ENCODE measurements at regions not wholly inside any gene's neighbourhood (a gene's known extent, or its start where the extent isn't known, plus 50 kb on each side); places are given as distances from the start of the nearest gene placed in this dataset.
"Not testable (repeated sequence)": the region's sequence is repeated elsewhere in the genome, so short reads cannot be mapped to it uniquely, and the experiment has no call there.

DNA sequence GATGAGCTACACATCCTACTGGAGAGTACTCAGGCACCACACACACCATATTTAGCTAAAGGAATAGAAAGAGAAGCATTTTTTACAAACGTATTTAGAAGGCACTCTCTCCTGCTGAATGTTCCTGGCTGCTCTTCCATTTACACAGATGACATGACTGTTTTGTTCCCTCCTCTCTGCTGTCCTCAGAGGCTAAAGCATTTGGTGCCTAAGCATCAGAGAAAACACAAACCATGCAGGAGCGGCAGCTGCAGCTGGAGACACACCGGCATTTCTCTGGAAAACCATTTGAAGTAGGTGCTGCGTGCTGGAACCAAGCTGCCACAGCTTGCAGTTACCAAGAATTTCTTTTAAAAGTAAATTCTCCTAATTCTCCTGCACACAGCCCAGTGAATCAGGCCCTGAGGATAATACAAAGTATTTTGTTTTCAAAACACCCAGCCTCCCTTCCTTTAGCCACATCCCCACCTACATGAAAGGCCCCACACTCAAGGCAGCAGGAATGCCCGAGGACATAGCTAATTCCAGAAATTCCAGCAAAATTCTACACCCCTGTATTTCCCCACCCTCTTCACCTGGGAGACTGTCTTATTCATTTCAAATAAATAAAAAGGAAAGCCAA, 488.9 kb upstream of the SOX11 start:
- DNase-seq = no peak

GRCh38 chr2:5206742-5207141, 485.4 kb upstream of the SOX11 start:
- not testable (repeated sequence) for DNase-seq

- DNase-seq = no peak
Observed at GRCh38 chr2:5215989-5216607, 476.1 kb upstream of the SOX11 start.

DNA sequence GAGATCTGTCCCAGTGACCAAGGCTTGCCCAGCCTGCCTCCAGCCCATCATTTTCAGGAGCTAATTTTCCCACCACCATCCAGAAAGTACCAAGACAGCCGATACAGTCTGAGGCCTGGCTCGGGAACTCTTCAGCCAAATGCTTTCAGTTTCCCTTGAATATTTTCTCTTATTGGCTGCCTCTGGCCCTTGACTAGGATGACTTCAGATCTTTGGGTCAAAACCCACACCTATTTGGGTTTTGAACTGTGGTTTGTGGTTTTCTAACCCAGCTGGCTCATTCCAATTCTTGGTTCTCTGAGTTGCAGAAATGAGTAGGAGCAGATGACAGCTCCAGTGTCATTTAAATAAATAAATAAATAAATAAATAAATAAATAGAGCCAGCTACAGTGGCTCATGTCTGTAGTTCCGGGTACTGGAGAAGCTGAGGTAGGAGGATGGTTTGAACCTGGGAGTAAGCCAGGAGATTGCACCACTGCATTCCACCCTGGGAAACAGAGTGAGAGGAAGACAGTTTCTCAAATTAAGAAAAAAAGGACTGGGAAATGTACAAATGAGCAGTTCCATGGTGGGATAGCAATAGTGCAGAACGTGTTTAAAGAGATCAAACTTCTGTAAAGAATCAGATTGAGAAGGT, 465.0 kb upstream of the SOX11 start:
- DNase-seq = no peak

DNA sequence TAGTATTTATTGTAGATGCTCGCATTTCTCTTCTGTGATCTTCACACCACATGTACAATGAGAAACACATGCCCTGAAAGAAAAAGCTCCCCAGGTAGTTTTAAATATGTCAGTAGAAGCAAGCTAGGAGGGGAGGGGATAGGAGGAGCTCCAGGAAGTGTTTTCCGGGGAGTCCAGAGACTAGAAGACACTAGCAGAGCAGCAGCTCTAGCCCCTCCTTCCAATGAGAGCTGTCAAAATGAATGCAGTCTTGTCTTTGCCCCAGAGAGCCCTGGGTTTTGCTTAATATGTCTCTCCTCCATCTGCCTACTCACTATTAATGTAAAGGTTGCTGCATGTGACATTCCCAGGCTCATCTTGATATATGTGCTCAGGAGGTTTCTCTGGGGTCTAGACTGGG, 462.6 kb upstream of the SOX11 start:
- DNase-seq = no peak

DNA sequence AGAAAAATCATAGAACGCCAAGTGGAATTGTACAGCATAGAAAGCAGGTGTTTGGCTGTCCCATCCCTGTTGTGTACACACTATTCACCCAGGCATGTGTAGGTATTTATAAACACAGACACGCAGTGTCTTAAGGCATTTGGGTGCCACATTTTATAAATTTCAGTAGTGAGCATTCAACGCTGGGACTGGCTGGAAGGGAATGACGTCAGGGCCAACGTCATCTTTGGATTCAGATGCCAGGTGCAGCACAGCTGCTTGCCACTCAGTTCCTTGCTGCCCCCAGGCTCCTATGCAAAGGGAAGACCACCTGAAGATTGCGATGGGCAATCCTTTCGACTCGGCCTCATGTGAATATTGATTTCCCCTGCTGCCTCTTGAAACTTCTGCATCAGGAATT, 461.7 kb upstream of the SOX11 start:
- no peak for DNase-seq

GRCh38 chr2:5230855-5231254, 461.3 kb upstream of the SOX11 start:
- DNase-seq = no peak

DNA sequence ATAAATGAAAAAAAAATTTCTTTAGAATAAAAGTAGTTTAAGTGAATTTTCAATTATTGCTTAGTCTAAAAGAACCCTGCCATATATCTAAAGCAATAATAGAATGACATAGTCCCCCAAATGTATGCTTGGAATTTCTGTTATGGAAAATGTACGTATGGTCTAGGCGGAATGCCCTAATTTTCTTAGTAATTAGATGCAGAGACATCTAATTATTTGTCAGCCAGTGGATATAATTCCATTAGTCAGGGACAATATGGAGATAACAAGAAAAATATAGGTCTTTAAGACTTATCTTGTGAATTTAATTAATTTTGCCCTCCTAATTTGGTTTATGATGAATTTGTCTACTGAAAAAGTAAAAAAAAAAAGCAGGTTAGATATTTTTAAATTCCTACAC, 460.9 kb upstream of the SOX11 start:
- no peak for DNase-seq

DNA sequence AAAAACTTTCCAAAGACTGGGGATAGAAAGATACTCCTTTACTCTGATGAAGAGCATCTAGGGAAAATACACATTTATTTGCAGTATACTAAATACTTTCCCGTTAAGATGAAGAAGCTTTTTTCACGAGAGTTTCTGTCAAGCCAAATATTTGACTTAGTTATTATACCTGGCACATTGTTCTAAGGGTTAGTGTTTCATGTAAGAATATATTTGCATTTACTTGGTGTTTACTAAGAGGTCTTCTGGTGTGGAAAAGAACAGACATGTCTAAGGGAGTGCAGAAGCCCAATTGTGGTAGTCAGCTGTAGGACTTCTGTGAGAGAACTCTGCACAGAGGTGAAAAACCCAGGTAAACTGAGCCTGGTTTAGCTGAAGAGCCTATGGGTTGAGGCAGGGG, 457.6 kb upstream of the SOX11 start:
- no peak for DNase-seq

GRCh38 chr2:5235701-5236100, 456.5 kb upstream of the SOX11 start:
- DNase-seq = no peak

GRCh38 chr2:5236249-5236648, 455.9 kb upstream of the SOX11 start:
- DNase-seq = no peak

DNA sequence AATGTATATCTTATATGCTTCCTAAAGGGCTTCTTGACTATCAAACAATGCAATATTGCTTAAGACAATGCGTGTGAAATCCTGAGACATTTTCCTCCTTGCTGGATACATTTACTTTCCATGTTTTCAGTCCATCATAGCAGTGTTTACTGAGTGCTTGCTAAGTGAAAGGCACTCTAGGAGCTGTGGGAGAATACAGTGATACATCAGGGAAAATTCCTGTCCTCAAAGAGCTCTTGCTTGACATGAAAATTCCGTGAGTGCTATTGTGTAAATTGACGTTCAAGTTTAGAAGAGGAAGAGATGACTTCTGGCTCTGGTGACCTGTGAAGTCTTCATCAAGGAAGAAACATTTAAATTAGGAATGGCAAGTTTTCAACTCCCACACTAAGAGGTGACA, 449.4 kb upstream of the SOX11 start:
- no peak for DNase-seq

DNA sequence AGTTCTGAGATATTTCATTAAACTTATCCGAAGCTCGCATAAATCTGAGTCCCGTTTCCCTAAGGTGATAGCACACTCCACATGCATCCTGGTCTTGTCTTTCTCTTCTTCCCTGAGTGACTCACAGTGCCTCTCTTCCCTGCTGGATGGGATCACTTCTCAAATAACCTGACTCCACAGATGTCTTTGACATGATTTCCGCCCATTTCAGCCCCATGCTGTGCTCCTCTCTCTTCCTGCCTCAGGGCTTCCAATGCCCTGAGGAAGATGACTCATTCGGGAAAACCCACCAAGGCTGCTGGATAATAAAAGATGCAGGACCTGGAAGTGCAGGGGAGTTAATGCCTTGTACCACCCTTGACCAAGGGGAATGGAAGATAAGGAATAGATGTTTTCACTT, 441.7 kb upstream of the SOX11 start:
- no peak for DNase-seq

GRCh38 chr2:5253263-5253662, 438.9 kb upstream of the SOX11 start:
- no peak for DNase-seq

GRCh38 chr2:5254791-5255332, 437.3 kb upstream of the SOX11 start:
- no peak for DNase-seq

DNA sequence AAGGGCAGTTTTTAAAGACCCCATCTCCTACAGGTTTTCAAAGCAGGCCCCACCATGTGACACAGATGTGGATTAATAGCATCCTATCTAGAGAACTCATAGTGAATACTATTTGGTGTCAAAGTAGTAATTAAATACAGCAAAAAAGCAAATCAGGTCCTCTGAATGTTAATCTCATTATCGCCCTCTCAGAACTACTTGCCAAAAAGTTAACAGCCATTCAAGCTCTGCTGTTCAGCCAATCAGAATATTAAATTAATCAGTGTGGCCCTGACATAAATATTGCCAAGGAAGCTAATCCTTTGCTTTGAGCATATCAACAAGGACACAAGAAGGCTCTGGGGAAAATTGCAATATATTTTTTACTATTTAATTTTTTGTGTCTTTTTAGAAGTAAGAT, 428.9 kb upstream of the SOX11 start:
- no peak for DNase-seq

DNA sequence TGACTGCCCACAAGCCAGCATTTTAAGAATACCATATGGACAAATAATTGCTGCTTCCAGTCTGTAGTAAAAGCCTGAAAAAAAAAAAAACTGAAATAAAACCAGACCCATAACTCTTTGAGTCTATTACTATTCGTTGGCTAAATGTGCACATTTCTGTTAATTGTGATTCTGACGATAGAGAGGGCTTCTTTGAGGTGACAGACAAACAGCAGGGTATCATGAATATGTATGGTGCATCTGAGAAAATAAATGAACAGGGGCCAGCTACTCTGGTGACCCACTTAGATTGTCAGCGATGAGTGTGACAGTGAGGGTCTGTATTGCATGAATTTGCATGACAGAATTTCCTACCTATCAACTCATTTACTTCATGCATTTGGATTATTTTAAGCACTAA, 427.8 kb upstream of the SOX11 start:
- no peak for DNase-seq

- DNase-seq = no peak
Observed at GRCh38 chr2:5285061-5285460, 407.1 kb upstream of the SOX11 start.

DNA sequence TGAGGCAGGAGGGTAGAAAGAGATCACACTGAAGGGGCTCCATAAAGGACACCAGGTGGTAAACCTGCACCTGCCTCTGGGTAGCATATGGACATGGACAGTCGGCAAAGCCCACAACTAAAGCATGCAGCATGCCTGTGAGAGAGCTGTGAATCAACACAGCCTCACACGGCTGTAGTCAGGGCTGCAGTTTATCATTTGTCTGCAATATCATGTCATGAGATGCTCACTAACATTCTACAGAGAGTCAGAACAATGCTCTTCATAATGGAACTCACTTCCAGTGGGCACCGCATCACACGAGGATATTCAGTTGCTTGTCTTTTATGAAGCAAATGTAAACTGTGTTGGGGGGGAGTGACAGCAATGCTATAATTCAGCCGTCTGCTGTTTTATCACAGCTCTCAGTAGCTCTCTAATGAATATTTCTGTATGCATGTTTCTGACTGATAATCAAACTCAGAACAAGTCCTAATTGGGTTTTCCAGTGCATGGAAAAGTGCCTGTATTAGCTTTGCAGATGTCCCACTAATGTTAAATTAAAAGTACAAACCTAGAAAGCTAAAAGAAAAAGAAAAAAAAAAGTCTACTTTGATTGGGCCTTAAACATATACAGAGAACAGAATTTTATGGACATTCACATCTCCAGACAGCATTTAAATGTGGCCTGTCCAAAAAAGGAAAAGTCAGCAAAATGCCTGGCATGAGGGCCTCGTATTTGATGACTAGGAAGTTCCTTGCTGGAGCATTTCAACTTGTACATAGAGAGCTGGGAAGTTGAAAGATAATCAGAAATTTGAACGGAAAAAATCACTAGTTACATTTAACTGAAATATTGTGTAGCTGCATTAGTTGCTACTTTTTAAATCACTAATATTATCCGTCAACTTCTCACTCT, 406.1 kb upstream of the SOX11 start:
- DNase-seq = no peak

GRCh38 chr2:5287558-5288334, 404.4 kb upstream of the SOX11 start:
- no peak for DNase-seq

DNA sequence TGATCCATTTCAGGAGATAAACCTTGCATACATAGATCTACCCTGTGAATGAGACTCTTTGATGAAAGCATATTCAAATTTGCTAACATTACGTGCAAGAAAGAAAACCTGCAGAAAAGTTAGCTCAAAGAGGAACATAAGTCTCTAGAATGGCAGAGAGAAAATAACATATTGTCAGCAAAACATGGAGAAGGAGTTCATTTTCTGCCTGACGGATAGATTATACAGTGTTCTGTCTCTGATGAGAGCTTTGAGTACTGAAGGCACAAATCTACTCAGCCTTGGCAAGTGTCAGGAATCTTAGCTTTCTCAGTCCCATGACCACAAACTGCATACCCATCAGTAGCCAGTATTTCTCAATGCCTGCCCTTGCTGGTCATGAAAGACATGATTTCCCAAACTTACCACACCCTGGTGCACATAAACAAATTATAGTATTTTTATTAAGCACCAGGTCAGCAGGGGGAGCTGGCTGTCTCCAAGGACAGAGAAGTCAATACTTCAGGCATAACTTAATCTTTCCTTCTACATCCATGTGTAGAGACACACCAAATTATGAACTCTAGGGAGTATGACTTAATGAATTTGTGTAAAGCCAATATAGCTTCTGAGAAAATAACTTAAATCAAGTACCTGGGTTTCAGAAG, 401.2 kb upstream of the SOX11 start:
- DNase-seq = no peak

DNA sequence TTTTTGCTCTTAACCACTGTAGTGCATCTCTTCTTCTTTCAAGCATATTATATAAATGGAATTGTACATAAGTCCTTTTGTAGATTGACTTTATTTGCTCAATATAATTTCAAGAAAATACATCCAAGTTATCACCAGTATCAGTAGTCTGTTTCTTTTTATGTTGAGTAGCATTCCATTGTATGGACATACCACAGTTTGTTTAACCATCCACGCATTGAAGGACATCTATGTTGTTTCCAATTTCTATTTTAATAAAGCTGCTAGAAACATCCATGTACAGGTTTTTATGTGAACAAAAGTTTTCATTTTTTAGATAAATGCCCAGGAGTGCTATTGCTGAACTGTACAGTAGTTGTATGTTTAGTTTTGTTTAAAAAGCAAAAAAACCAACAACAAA, 387.5 kb upstream of the SOX11 start:
- no peak for DNase-seq
